GM23248 (cell line): ENCODE measurements at regions not wholly inside any gene's neighbourhood (a gene's known extent, or its start where the extent isn't known, plus 50 kb on each side); places are given as distances from the start of the nearest gene placed in this dataset.

Experiments
- DNase-seq: peaks from one replicate; pipeline ENCODE4 v3.0.0-alpha.2; 2015
- H2AFZ ChIP-seq: fragments of 200-600 bp; sonication (generic); 2 replicates; pipeline ENCODE4 v1.6.1; 2016; ENCODE audit warnings: antibody characterized with exemption
- H3F3A ChIP-seq: fragments of 200-600 bp; sonication (generic); 2 replicates; pipeline ENCODE4 v1.6.1; 2016; ENCODE audit warnings: mild to moderate bottlenecking, antibody characterized with exemption, mixed run types; ENCODE audit not compliant: insufficient read depth
- H3K27ac ChIP-seq: fragments of 200-600 bp; sonication (generic); 2 replicates; pipeline ENCODE4 v1.5.1; 2016; ENCODE audit warnings: mild to moderate bottlenecking
- H3K27me3 ChIP-seq: fragments of 200-600 bp; sonication (generic); replicated peaks from 2 replicates; pipeline ENCODE4 v1.6.1; 2016; ENCODE audit warnings: mild to moderate bottlenecking; ENCODE audit not compliant: insufficient read depth
- H3K36me3 ChIP-seq: fragments of 200-600 bp; sonication (generic); 2 replicates; pipeline ENCODE4 v1.6.1; 2016; ENCODE audit warnings: low read depth, mild to moderate bottlenecking
- H3K4me1 ChIP-seq: fragments of 200-600 bp; sonication (generic); 2 replicates; pipeline ENCODE4 v1.6.1; 2016; ENCODE audit warnings: mild to moderate bottlenecking; ENCODE audit not compliant: insufficient read depth
- H3K4me2 ChIP-seq: fragments of 200-600 bp; sonication (generic); one replicate; pipeline ENCODE4 v1.6.1; 2016; ENCODE audit warnings: mild to moderate bottlenecking; ENCODE audit not compliant: unreplicated experiment
- H3K4me3 ChIP-seq: fragments of 200-600 bp; sonication (generic); 2 replicates; pipeline ENCODE4 v1.5.1; 2016; ENCODE audit warnings: mild to moderate bottlenecking
- H3K79me2 ChIP-seq: fragments of 200-600 bp; sonication (generic); 2 replicates; pipeline ENCODE4 v1.6.1; 2016; ENCODE audit warnings: mild to moderate bottlenecking; ENCODE audit not compliant: insufficient read depth
- H3K9ac ChIP-seq: fragments of 200-600 bp; sonication (generic); 2 replicates; pipeline ENCODE4 v1.6.1; 2016; ENCODE audit warnings: mild to moderate bottlenecking
- H3K9me2 ChIP-seq: fragments of 200-600 bp; sonication (generic); 2 replicates; pipeline ENCODE4 v1.6.1; 2016; ENCODE audit warnings: mixed run types, mild to moderate bottlenecking, moderate library complexity; ENCODE audit not compliant: insufficient read depth
- H3K9me3 ChIP-seq: fragments of 200-600 bp; sonication (generic); one replicate; pipeline ENCODE4 v1.6.1; 2017; ENCODE audit warnings: low read depth
- H4K20me1 ChIP-seq: fragments of 200-600 bp; sonication (generic); 2 replicates; pipeline ENCODE4 v1.6.0; 2016; ENCODE audit not compliant: insufficient read depth
- EZH2 ChIP-seq: fragments of 200-600 bp; sonication (generic); IDR thresholded peaks from 2 replicates; pipeline ENCODE4 v1.6.1; 2018; ENCODE audit warnings: antibody characterized with exemption, mild to moderate bottlenecking; ENCODE audit not compliant: insufficient read depth, poor library complexity, severe bottlenecking
- EZH2phosphoT487 ChIP-seq: fragments of 200-600 bp; sonication (generic); IDR thresholded peaks from 2 replicates; pipeline ENCODE4 v1.6.1; 2018; ENCODE audit warnings: antibody characterized with exemption, moderate library complexity, mild to moderate bottlenecking, low read depth; ENCODE audit not compliant: insufficient read depth
- WGBS, 2 experiments: methylation state at CpG; one replicate each; pipeline ENCODE4 v1.1.6; 2015 to 2017; ENCODE audit warnings: low lambda C conversion rate in 2 of 2, low coverage in 1 of 2; ENCODE audit errors: missing lambda C conversion rate in 2 of 2; 5-methylcytosine and 5-hydroxymethylcytosine counted together
- in situ Hi-C: fragments of 300-500 bp; cut with MboI; formaldehyde crosslinking; loops from 2 replicates; pipeline ENCODE4 v1.15.0; 2020

DNA sequence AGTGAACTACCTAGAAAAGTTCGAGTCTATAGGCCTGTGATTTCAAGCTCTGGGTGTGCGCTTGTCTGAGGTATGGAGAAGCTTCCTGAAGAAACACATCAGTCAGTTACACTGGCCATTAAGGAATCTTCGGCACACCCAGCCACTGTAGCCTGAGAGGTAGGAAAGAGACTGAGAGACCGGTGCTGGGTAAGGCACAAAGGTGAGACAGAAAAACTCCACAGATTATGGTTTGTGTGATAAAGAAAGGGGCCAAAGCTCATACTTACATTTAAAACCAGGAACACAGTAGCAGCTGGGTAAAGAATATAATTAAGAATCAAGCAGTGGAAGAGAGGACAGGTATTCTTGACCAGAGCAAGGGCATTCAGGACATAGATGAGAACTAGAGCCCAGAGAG, 74.8 kb upstream of the TTC29 start:
- no peaks in the 10 kb centered on the region for H3F3A ChIP-seq
- H3K4me3 ChIP-seq, result no peak overlapping the region
- no peaks in the 10 kb centered on the region for H3K9me3 ChIP-seq
- H3K27me3 ChIP-seq, result no peaks in the 10 kb centered on the region
- TF ChIP-seq EZH2phosphoT487, result no peak
- TF ChIP-seq EZH2, result no peak
- no peaks in the 10 kb centered on the region for H3K4me1 ChIP-seq
- 78% methylated on average over 4 of the region's 4 CpGs for WGBS, 2 experiments
- DNase-seq, result no peak
- H3K79me2 ChIP-seq, result no peaks in the 10 kb centered on the region
- H2AFZ ChIP-seq, result no peak overlapping the region
- H4K20me1 ChIP-seq, result no peaks in the 10 kb centered on the region
- no peak overlapping the region for H3K4me2 ChIP-seq
- in situ Hi-C loops, result loop anchor here (10.0 kb wide), 1 partner anchor 74 kb away; no protein-coding TSS in a partner anchor
- no peak overlapping the region for H3K9ac ChIP-seq
- no peaks in the 10 kb centered on the region for H3K9me2 ChIP-seq
- no peaks in the 10 kb centered on the region for H3K36me3 ChIP-seq
- no peak overlapping the region for H3K27ac ChIP-seq

DNA sequence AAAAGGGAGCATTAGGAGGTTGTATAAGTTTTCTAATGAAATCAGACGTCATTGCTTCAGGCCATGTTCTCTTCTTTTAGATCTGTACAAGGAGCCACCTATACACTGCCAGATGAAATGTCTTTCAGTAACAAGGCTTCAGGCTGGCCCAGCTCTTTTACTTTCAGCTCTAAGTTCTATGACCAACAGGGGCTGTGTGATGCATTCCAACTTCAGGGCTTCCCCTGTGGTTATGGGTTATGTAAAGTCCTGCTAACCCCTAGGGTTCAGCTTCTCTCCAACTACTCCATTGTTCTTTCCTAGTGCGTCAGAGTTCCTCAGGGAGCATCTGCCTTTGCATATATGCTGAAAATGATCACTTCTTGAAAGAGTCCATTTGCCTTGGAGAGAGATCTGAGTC, 79.4 kb upstream of the TTC29 start:
- no peak overlapping the region for H2AFZ ChIP-seq
- 67% methylated on average over 2 of the region's 2 CpGs for WGBS, 2 experiments
- H3K27ac ChIP-seq, result no peak overlapping the region
- TF ChIP-seq EZH2phosphoT487 (no peak), EZH2 (no peak)
- no peak for DNase-seq
- H3K4me1 ChIP-seq, result no peaks in the 10 kb centered on the region
- H4K20me1 ChIP-seq, result no peaks in the 10 kb centered on the region
- H3K9ac ChIP-seq, result no peak overlapping the region
- no peaks in the 10 kb centered on the region for H3K9me3 ChIP-seq
- in situ Hi-C loops, result loop anchor here (10.0 kb wide), 1 partner anchor 70 kb away; no protein-coding TSS in a partner anchor
- no peaks in the 10 kb centered on the region for H3K9me2 ChIP-seq
- no peak overlapping the region for H3K4me2 ChIP-seq
- no peaks in the 10 kb centered on the region for H3K27me3 ChIP-seq
- H3K4me3 ChIP-seq, result no peak overlapping the region
- H3K36me3 ChIP-seq, result no peaks in the 10 kb centered on the region
- no peaks in the 10 kb centered on the region for H3K79me2 ChIP-seq
- H3F3A ChIP-seq, result no peaks in the 10 kb centered on the region

DNA sequence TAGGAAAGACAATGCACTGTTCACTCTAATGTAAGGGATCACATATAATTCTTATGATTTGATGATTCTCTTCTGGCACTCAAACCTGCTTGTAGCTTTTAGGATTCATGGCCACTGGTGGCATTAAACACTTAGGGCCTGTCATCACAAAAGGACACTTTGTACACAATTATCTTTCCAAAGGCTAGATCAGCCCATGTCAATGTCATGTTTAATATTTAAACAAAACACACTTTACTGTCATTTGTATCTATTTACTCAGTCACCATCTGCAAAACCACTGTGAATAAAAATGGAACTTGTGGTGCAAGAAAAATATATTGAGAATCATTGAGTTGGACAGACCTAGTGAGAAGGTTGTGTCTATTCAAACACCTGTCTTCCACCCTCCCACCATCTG, 83.6 kb upstream of the TTC29 start:
- H3F3A ChIP-seq, result no peaks in the 10 kb centered on the region
- no peaks in the 10 kb centered on the region for H3K27me3 ChIP-seq
- peaks cover 2% of the 10 kb centered on the region; the same call in 1 of the 2 replicates for H3K4me1 ChIP-seq
- no peak for DNase-seq
- no peak overlapping the region for H3K27ac ChIP-seq
- no peak overlapping the region for H2AFZ ChIP-seq
- H3K36me3 ChIP-seq, result no peaks in the 10 kb centered on the region
- no peak overlapping the region for H3K4me3 ChIP-seq
- H3K79me2 ChIP-seq, result no peaks in the 10 kb centered on the region
- no peak overlapping the region for H3K9ac ChIP-seq
- no peaks in the 10 kb centered on the region for H4K20me1 ChIP-seq
- no peaks in the 10 kb centered on the region for H3K9me2 ChIP-seq
- in situ Hi-C loops, result loop anchor here (10.0 kb wide), 1 partner anchor 66 kb away; no protein-coding TSS in a partner anchor
- H3K9me3 ChIP-seq, result no peaks in the 10 kb centered on the region
- TF ChIP-seq EZH2phosphoT487, result no peak
- TF ChIP-seq EZH2, result no peak
- H3K4me2 ChIP-seq, result no peak overlapping the region

DNA sequence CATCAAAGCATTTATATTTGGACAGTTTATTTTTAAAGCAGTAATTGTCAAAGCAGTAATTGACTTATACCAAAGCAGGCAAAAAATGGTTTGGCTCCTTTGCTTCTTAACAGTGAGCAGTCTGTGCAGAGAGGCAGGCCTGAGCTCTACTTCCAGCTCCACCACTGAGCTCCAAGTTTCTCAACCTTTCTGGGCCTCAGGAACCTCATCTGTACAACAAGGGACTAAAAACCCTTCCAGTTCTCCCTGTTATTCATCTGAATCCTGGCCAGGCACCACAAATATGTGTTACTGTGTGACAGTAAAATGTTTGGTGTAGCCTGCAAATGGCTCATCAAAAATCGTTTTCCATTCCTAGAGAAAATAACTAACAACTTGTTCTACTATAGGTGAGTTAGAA, 88.7 kb upstream of the TTC29 start:
- 0 to 5% methylated on average over 1 of the region's 1 CpG for whole genome bisulfite sequencing, 2 experiments
- no peak overlapping the region for H3K4me3 ChIP-seq

GRCh38 chr4:147037069-147037468, 91.4 kb upstream of the TTC29 start:
- Histone ChIP-seq H3K36me3 (no peaks in the 10 kb centered on the region), H3K4me3 (no peak overlapping the region), H3F3A (no peaks in the 10 kb centered on the region), H3K9me2 (no peaks in the 10 kb centered on the region), H3K79me2 (no peaks in the 10 kb centered on the region), H3K27ac (no peak overlapping the region), H2AFZ (no peak overlapping the region), H3K9ac (no peak overlapping the region), H3K4me1 (peaks cover 9% of the 10 kb centered on the region), H3K9me3 (no peaks in the 10 kb centered on the region), H4K20me1 (no peaks in the 10 kb centered on the region), H3K27me3 (no peaks in the 10 kb centered on the region; the same call in 1 of the 2 replicates), H3K4me2 (no peak overlapping the region)
- DNase-seq, result no peak
- in situ Hi-C loops, result no loop called here
- TF ChIP-seq EZH2, result no peak
- no peak for TF ChIP-seq EZH2phosphoT487
- WGBS, 2 experiments, result 88 to 95% methylated on average over 4 of the region's 4 CpGs

More for the DNA sequence above, 88.7 kb upstream of the TTC29 start:
- TF ChIP-seq EZH2, result no peak
- TF ChIP-seq EZH2phosphoT487, result no peak
- Histone ChIP-seq H2AFZ (no peak overlapping the region), H3K27ac (no peak overlapping the region), H3K27me3 (no peaks in the 10 kb centered on the region), H3K36me3 (no peaks in the 10 kb centered on the region), H4K20me1 (no peaks in the 10 kb centered on the region), H3F3A (no peaks in the 10 kb centered on the region), H3K9me3 (no peaks in the 10 kb centered on the region), H3K9ac (no peak overlapping the region), H3K4me1 (peaks cover 9% of the 10 kb centered on the region), H3K9me2 (no peaks in the 10 kb centered on the region), H3K4me2 (no peak overlapping the region), H3K79me2 (no peaks in the 10 kb centered on the region)
- peak; percentile 83 for DNase-seq
- in situ Hi-C loops, result no loop called here
